Spinal cord (tissue), 9 donors: ENCODE measurements at regions not wholly inside any gene's neighbourhood (a gene's known extent, or its start where the extent isn't known, plus 50 kb on each side); places are given as distances from the start of the nearest gene placed in this dataset.
"Not testable (repeated sequence)": the region's sequence is repeated elsewhere in the genome, so short reads cannot be mapped to it uniquely, and the experiment has no call there.

Experiments
- DNase-seq, 6 donors: peaks; one replicate each; pipeline versions ENCODE4 v3.0.0 to v3.0.0-alpha.2; 2013 to 2015; ENCODE audit warnings: low spot score in 6 of 6, low read depth in 4 of 6
- H3K27ac ChIP-seq: one replicate; pipeline ENCODE4 v1.5.1; 2013; ENCODE audit warnings: low read depth, low read length, control low read depth
- H3K27me3 ChIP-seq: one replicate; pipeline ENCODE4 v1.6.1; 2013; ENCODE audit warnings: low read length; ENCODE audit not compliant: control insufficient read depth, insufficient read depth
- H3K36me3 ChIP-seq: one replicate; pipeline ENCODE4 v1.6.1; 2013; ENCODE audit warnings: low read length; ENCODE audit not compliant: control insufficient read depth, insufficient read depth
- H3K4me1 ChIP-seq: one replicate; pipeline ENCODE4 v1.6.1; 2013; ENCODE audit warnings: low read length; ENCODE audit not compliant: control insufficient read depth, insufficient read depth
- H3K4me3 ChIP-seq: one replicate; pipeline ENCODE4 v1.5.1; 2013; ENCODE audit warnings: low read depth, low read length, control low read depth
- H3K9me3 ChIP-seq: one replicate; pipeline ENCODE4 v1.6.1; 2013; ENCODE audit warnings: low read length; ENCODE audit not compliant: control insufficient read depth, insufficient read depth
- WGBS: methylation state at CpG from one replicate; pipeline ENCODE4 v1.1.5; 2013; ENCODE audit warnings: missing lambda C conversion rate; ENCODE audit not compliant: insufficient coverage; 5-methylcytosine and 5-hydroxymethylcytosine counted together
- donor health status: healthy.

DNA sequence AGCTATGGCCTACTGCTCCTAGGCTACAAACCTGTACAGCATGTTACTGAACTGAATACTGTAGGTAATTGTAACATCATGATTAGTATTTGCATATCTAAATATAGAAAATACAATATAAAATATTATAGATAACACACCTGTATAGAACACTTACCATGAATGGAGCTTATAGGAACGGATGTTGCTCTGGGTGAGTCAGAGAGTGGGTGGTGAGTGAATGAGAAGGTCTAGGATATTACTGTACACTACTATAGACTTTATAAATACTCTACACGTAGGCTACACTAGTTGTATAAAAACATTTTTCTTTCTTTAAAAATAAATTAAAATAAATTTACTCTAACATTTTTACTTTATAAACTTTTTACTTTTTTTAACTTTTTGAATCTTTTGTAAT is 224.0 kb upstream of the CBLB start:
- H3K4me1 ChIP-seq: no peaks in the 10 kb centered on the region
- no peaks in the 10 kb centered on the region for H3K36me3 ChIP-seq
- no peaks in the 10 kb centered on the region for H3K9me3 ChIP-seq
- H3K27ac ChIP-seq: no peak overlapping the region
- no peak overlapping the region for H3K4me3 ChIP-seq
- no CpG with 5 or more reads among the region's 2 CpGs for WGBS
- no peaks in the 10 kb centered on the region for H3K27me3 ChIP-seq
- no peak for DNase-seq

DNA sequence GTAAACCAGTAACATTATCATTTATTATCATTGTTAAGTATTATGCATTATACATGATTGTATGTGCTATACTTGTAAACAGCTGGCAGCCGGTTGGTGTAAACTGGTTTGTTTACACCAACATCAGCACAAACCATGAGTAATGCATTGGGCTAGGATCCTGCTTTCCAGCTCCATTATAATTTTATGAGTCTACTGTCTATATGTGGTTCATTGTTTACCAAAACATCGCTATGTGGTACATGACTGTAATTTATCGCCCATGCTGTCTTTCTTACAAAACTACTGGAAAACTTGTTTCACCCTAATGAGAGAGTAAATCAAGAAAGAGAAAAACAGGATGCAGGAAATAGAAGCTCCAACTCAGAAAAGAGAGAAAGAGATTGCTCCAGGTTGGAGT is 224.8 kb upstream of the CBLB start:
- no peaks in the 10 kb centered on the region for H3K36me3 ChIP-seq
- H3K27me3 ChIP-seq: no peaks in the 10 kb centered on the region
- no peaks in the 10 kb centered on the region for H3K4me1 ChIP-seq
- WGBS: no CpG with 5 or more reads among the region's 3 CpGs
- no peak for DNase-seq
- no peak overlapping the region for H3K4me3 ChIP-seq
- H3K9me3 ChIP-seq: no peaks in the 10 kb centered on the region
- H3K27ac ChIP-seq: no peak overlapping the region

DNA sequence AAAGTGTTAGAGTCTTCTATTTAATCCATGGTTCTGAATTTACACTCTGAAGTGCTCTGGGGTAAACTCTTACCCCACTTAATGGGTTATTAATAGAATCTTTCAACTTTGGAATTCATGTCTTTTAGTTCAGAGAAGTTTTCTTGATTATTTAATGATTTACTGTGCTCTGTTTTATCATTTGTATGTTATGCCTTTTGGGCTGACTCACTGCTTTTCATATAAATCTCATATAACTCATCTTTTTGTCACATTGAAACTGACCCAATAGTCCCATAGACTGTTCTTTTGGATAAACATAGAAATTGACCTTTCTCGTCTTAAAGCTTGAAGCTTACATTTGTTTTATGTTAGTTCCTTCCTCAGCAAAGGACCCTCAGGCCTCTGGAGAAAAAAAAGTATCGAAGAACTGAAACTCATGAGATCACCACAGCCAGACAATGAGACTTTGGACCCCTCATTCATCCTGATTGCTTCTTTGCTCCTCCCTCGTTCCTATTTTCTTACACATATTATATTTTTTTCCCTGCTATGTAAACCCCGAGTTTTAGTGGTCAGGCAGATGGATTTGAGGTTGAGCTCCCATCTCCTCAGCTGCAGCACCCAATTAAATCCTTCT is 229.1 kb upstream of the CBLB start:
- Histone ChIP-seq H3K36me3 (no peaks in the 10 kb centered on the region), H3K27ac (no peak overlapping the region), H3K9me3 (no peaks in the 10 kb centered on the region), H3K4me3 (no peak overlapping the region), H3K4me1 (no peaks in the 10 kb centered on the region), H3K27me3 (no peaks in the 10 kb centered on the region)
- 60% methylated on average over 1 of the region's 4 CpGs for WGBS
- DNase-seq: no peak

DNA sequence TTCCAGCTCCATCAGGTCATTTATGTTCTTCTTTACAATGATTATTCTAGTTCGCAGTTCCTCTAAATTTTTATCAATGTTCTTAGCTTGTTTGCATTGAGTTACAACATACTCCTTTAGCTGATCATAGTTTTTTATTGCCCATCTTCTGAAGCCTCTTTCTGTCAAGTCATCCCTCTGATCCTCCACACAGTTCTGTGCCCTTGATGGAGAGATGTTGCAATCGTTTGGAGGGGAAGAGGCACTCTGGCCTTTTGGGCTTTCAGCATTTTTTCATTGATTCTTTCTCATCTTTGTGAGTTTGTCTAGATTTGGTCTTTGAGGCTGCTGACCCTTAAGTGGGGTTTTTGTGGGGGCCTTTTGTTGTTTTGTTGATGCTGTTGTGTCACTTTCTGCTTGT is 234.6 kb upstream of the CBLB start:
- no peak for DNase-seq
- Histone ChIP-seq H3K9me3 (no peaks in the 10 kb centered on the region), H3K36me3 (no peaks in the 10 kb centered on the region), H3K4me1 (no peaks in the 10 kb centered on the region), H3K27me3 (no peaks in the 10 kb centered on the region), H3K27ac (no peak overlapping the region), H3K4me3 (no peak overlapping the region)
- 83% methylated on average over 1 of the region's 2 CpGs for WGBS

DNA sequence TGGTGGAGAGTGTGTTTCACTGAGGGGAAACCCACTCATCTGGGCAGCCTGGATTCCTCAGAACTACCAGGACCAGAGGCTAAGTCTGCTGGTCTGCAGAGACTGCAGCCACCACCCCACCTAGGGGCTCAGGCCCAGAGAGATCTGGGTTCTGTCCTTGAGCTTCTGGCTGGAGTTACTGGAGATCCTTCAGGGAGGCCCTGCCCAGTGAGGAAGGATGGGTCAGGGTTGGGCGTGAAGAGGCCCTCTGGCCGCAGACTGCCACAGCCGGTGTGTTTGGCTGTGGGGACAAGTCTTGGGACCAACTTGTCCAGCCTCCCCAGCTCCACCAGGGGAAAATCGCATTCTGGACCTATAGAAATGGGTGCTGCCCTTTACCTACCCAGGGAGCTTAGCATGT is 235.3 kb upstream of the CBLB start:
- Histone ChIP-seq H3K27me3 (no peaks in the 10 kb centered on the region), H3K4me1 (no peaks in the 10 kb centered on the region), H3K36me3 (no peaks in the 10 kb centered on the region), H3K4me3 (no peak overlapping the region), H3K9me3 (no peaks in the 10 kb centered on the region), H3K27ac (no peak overlapping the region)
- no peak for DNase-seq
- 100% methylated on average over 1 of the region's 4 CpGs for WGBS

DNA sequence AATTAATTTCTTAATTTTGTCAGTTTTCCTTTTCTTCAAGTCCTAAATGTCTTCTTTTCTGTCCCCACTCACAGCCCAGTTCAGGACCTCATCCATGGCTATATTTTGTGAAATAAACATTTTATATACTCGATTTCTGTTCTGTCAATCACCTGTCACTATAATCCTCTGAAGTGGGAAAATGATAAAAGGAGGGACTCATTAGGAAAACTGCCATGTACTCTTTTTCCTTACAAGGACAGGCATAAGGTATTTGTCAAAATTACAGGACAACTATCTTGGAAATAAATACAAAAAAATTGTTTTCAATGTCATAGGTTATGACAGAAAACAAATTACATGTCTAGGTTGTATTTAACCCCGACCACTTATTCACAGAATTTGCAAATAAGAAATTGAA is 240.1 kb upstream of the CBLB start:
- DNase-seq: no peak
- no CpG with 5 or more reads among the region's 2 CpGs for WGBS
- Histone ChIP-seq H3K27me3 (no peaks in the 10 kb centered on the region), H3K27ac (no peak overlapping the region), H3K36me3 (no peaks in the 10 kb centered on the region), H3K9me3 (no peaks in the 10 kb centered on the region), H3K4me3 (no peak overlapping the region), H3K4me1 (no peaks in the 10 kb centered on the region)

DNA sequence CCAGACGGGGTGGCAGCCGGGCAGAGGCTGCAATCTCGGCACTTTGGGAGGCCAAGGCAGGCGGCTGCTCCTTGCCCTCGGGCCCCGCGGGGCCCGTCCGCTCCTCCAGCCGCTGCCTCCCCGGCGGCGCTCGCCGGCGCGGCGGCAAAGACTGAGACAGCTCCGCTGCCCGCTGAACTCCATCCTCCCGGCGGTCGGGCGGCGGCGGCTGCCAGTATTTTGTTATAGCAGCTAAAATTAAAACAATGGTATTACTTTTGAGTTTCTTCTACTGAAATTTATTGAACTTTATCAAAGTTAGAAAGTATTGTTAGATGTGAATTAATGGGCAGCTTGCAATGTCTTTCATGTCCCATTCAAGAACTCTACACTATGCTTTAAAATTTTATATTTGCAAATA is 243.7 kb upstream of the CBLB start:
- H3K9me3 ChIP-seq, H3K4me3 ChIP-seq, H3K27me3 ChIP-seq, H3K36me3 ChIP-seq, H3K4me1 ChIP-seq, DNase-seq, H3K27ac ChIP-seq: not testable (repeated sequence)
- 80% methylated on average over 1 of the region's 26 CpGs for WGBS

DNA sequence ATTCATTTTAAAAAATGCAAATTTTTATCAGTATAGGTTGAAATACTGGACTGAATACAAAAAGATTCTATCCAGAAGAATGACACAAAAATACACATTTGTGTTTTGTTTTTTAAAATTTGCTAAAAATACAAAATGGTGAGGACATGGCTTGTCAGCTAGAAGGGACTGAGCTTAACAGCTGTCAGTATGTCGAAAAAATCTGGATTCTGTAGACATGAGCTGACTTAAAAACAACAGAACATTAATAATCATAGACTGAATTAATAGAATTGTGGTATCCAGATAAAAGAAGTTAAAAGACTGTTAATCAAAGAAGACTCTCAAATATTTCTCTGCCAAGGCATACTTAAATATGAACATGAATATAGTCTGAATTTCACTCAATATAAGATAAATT is 244.9 kb upstream of the CBLB start:
- Histone ChIP-seq H3K4me1 (no peaks in the 10 kb centered on the region), H3K27me3 (no peaks in the 10 kb centered on the region), H3K36me3 (no peaks in the 10 kb centered on the region), H3K4me3 (no peak overlapping the region), H3K9me3 (no peaks in the 10 kb centered on the region), H3K27ac (no peak overlapping the region)
- DNase-seq: no peak
- no CpG with 5 or more reads among the region's 1 CpG for WGBS

DNA sequence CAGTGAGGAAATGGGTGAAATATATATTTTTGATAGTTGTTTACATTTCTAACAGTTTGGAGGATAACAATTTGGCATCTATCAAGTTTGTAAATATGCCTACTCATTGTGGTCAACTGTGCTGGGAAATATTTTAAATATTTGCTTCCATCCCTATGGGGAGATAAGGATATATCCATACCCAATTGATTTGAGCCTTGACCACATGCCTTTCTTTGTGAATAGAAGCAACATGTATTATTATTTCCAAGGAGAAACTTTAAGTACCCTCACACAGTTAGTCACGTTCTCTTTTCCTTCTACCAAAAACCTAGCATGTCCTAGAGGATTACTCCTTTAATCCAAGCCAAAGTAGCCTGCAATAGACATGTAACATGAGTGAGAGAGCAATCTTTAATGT is 245.4 kb upstream of the CBLB start:
- Histone ChIP-seq H3K27me3 (no peaks in the 10 kb centered on the region), H3K9me3 (no peaks in the 10 kb centered on the region), H3K36me3 (no peaks in the 10 kb centered on the region), H3K4me3 (no peak overlapping the region), H3K4me1 (no peaks in the 10 kb centered on the region), H3K27ac (no peak overlapping the region)
- no CpG with 5 or more reads among the region's 1 CpG for WGBS
- no peak for DNase-seq

DNA sequence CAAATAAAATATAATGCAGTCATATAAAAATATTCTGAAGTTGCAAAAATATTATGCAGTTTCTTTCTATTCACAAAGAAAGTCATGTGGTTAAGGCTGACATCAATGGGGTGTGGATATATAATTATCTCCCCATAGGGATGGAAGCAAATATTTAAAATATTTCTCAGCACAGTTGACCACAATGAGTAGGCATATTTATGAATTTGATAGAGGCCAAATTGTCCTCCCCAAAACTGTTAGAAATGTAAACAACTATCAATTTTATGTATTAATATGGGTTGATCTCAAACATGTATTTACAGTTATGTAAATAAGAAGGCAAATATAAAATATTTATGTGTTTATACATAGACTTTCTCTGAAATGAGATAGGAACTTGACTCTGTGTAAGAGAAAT is 246.0 kb upstream of the CBLB start:
- Histone ChIP-seq H3K36me3 (no peaks in the 10 kb centered on the region), H3K4me3 (no peak overlapping the region), H3K4me1 (no peaks in the 10 kb centered on the region), H3K27ac (no peak overlapping the region), H3K9me3 (no peaks in the 10 kb centered on the region), H3K27me3 (no peaks in the 10 kb centered on the region)
- no peak for DNase-seq
